ENCODE measurements at regions not wholly inside any gene's neighbourhood (a gene's known extent, or its start where the extent isn't known, plus 50 kb on each side); places are given as distances from the start of the nearest gene placed in this dataset.

- ChIA-PET CTCF (interaction anchor here (0.6 kb wide), 1 partner anchor 296 kb away, joined by 4 read pairs; no protein-coding TSS in a partner anchor), POLR2A (ENCODE audit: low non-redundant PET) (no interaction called here)
- DNase-seq (ENCODE audit: low spot score): no peak
- H3K27ac ChIP-seq: no peak overlapping the region
- TF ChIP-seq CTCF (conservative IDR thresholded peaks at IDR 0.05; ENCODE audit: low read depth): no peak
Measured at GRCh38 chr5:3303777-3304176, 291.9 kb upstream of the IRX1 start.

GRCh38 chr5:3302228-3302627 is 293.4 kb upstream of the IRX1 start:
- TF ChIP-seq CTCF (conservative IDR thresholded peaks at IDR 0.05; ENCODE audit: low read depth): no peak
- CTCF ChIA-PET: interaction anchor here (0.6 kb wide), 1 partner anchor 24 kb away, joined by 3 read pairs; no protein-coding TSS in a partner anchor
- DNase-seq (ENCODE audit: low spot score): no peak
- POLR2A ChIA-PET (ENCODE audit: low non-redundant PET): interaction anchor here (0.8 kb wide), 1 partner anchor 17 kb away, joined by 3 read pairs; no protein-coding TSS in a partner anchor
- H3K27ac ChIP-seq: peak overlapping the region; percentile 40

- POLR2A ChIA-PET (ENCODE audit: low non-redundant PET): no interaction called here
- CTCF ChIA-PET: interaction anchor here (0.6 kb wide), 1 partner anchor 27 kb away, joined by 3 read pairs; no protein-coding TSS in a partner anchor
- no peak overlapping the region for H3K27ac ChIP-seq
- TF ChIP-seq CTCF (conservative IDR thresholded peaks at IDR 0.05; ENCODE audit: low read depth): no peak
- no peak for DNase-seq (ENCODE audit: low spot score)
Measured at GRCh38 chr5:3301306-3301705, 294.3 kb upstream of the IRX1 start.

GRCh38 chr5:3300726-3301125 is 294.9 kb upstream of the IRX1 start:
- TF ChIP-seq CTCF (conservative IDR thresholded peaks at IDR 0.05; ENCODE audit: low read depth): no peak
- CTCF ChIA-PET: interaction anchor here (0.6 kb wide), 1 partner anchor 26 kb away, joined by 3 read pairs; no protein-coding TSS in a partner anchor
- no peak for DNase-seq (ENCODE audit: low spot score)
- POLR2A ChIA-PET (ENCODE audit: low non-redundant PET): no interaction called here
- H3K27ac ChIP-seq: no peak overlapping the region

- TF ChIP-seq CTCF (conservative IDR thresholded peaks at IDR 0.05; ENCODE audit: low read depth): no peak
- no peak overlapping the region for H3K27ac ChIP-seq
- ChIA-PET CTCF (interaction anchor here (0.9 kb wide), 1 partner anchor 243 kb away, joined by 4 read pairs; no protein-coding TSS in a partner anchor), POLR2A (ENCODE audit: low non-redundant PET) (no interaction called here)
- no peak for DNase-seq (ENCODE audit: low spot score)
Measured at GRCh38 chr5:3299441-3299840, 296.2 kb upstream of the IRX1 start.

- no peak for TF ChIP-seq CTCF (conservative IDR thresholded peaks at IDR 0.05; ENCODE audit: low read depth)
- DNase-seq (ENCODE audit: low spot score): no peak
- POLR2A ChIA-PET (ENCODE audit: low non-redundant PET): no interaction called here
- CTCF ChIA-PET: no interaction called here
- no peak overlapping the region for H3K27ac ChIP-seq
Measured at GRCh38 chr5:3297853-3298252, 297.8 kb upstream of the IRX1 start.
